RWPE2 (cell line): ENCODE measurements at regions not wholly inside any gene's neighbourhood (a gene's known extent, or its start where the extent isn't known, plus 50 kb on each side); places are given as distances from the start of the nearest gene placed in this dataset.

Experiments
- ATAC-seq: fragments of 200-7000 bp; cut with Tn5 transposase; 3 replicates; pipeline ENCODE4 v1.9.1; 2021; ENCODE audit warnings: low read depth
- DNase-seq: peaks from one replicate; pipeline ENCODE4 v3.0.0-alpha.2; 2020; ENCODE audit warnings: low spot score
- H3K27ac ChIP-seq: fragments of 450-650 bp; 2 replicates; pipeline ENCODE4 v1.5.1; 2017; ENCODE audit warnings: mild to moderate bottlenecking; ENCODE audit not compliant: poor library complexity, severe bottlenecking
- H3K27me3 ChIP-seq: fragments of 250-450 bp; sonication (Bioruptor Pico); 2 replicates; pipeline ENCODE4 v1.5.1; 2021; ENCODE audit warnings: mild to moderate bottlenecking, moderate library complexity; ENCODE audit not compliant: insufficient read depth, poor library complexity, severe bottlenecking
- H3K36me3 ChIP-seq: fragments of 250-450 bp; sonication (Bioruptor Pico); 2 replicates; pipeline ENCODE4 v1.5.1; 2020; ENCODE audit warnings: low read depth, mild to moderate bottlenecking, moderate library complexity
- H3K4me1 ChIP-seq: fragments of 250-450 bp; sonication (Bioruptor Pico); 2 replicates; pipeline ENCODE4 v1.5.1; 2021; ENCODE audit warnings: mild to moderate bottlenecking, moderate library complexity; ENCODE audit not compliant: insufficient read depth, poor library complexity, severe bottlenecking
- H3K4me3 ChIP-seq: fragments of 250-450 bp; sonication (Bioruptor Pico); 2 replicates; pipeline ENCODE4 v1.5.1; 2021; ENCODE audit warnings: mild to moderate bottlenecking, moderate library complexity; ENCODE audit not compliant: severe bottlenecking
- H3K9me3 ChIP-seq: fragments of 250-450 bp; sonication (Bioruptor Pico); 2 replicates; pipeline ENCODE4 v1.5.1; 2021; ENCODE audit warnings: mild to moderate bottlenecking, moderate library complexity; ENCODE audit not compliant: severe bottlenecking
- CTCF ChIP-seq: fragments of 450-650 bp; IDR thresholded peaks from one replicate; pipeline ENCODE4 v1.5.1; 2017; ENCODE audit warnings: mild to moderate bottlenecking, moderate library complexity; ENCODE audit not compliant: poor library complexity, severe bottlenecking

- Histone ChIP-seq H3K4me1 (no peaks in the 10 kb centered on the region), H3K27me3 (peaks cover 3% of the 10 kb centered on the region), H3K27ac (no peak overlapping the region), H3K4me3 (no peak overlapping the region), H3K9me3 (no peaks in the 10 kb centered on the region), H3K36me3 (no peaks in the 10 kb centered on the region)
- ATAC-seq (no peak), DNase-seq (no peak)
- no peak for TF ChIP-seq CTCF
These were observed 1068.8 kb downstream of the BCL11A start for GRCh38 chr2:59484673-59485072.

GRCh38 chr2:59463426-59463825 is 1090.0 kb downstream of the BCL11A start:
- no peaks in the 10 kb centered on the region for H3K27me3 ChIP-seq
- DNase-seq (no peak), ATAC-seq (no peak)
- H3K4me1 ChIP-seq: no peaks in the 10 kb centered on the region
- no peaks in the 10 kb centered on the region for H3K36me3 ChIP-seq
- no peak for TF ChIP-seq CTCF
- no peak overlapping the region for H3K27ac ChIP-seq
- no peak overlapping the region for H3K4me3 ChIP-seq
- H3K9me3 ChIP-seq: no peaks in the 10 kb centered on the region

GRCh38 chr2:59462422-59463197 is 1090.8 kb downstream of the BCL11A start:
- no peak for ATAC-seq
- H3K36me3 ChIP-seq: no peaks in the 10 kb centered on the region
- TF ChIP-seq CTCF: no peak
- no peak for DNase-seq
- H3K9me3 ChIP-seq: no peaks in the 10 kb centered on the region
- H3K27me3 ChIP-seq: no peaks in the 10 kb centered on the region
- H3K4me1 ChIP-seq: no peaks in the 10 kb centered on the region
- no peak overlapping the region for H3K4me3 ChIP-seq
- H3K27ac ChIP-seq: no peak overlapping the region

GRCh38 chr2:59461127-59461526 is 1092.3 kb downstream of the BCL11A start:
- H3K4me1 ChIP-seq: no peaks in the 10 kb centered on the region
- H3K36me3 ChIP-seq: no peaks in the 10 kb centered on the region
- no peak overlapping the region for H3K27ac ChIP-seq
- ATAC-seq (no peak), DNase-seq (no peak)
- no peaks in the 10 kb centered on the region for H3K27me3 ChIP-seq
- no peak for TF ChIP-seq CTCF
- no peaks in the 10 kb centered on the region for H3K9me3 ChIP-seq
- no peak overlapping the region for H3K4me3 ChIP-seq

- H3K9me3 ChIP-seq: no peaks in the 10 kb centered on the region
- ATAC-seq (no peak), DNase-seq (no peak)
- no peaks in the 10 kb centered on the region for H3K4me1 ChIP-seq
- no peak for TF ChIP-seq CTCF
- no peak overlapping the region for H3K27ac ChIP-seq
- H3K4me3 ChIP-seq: no peak overlapping the region
- H3K36me3 ChIP-seq: no peaks in the 10 kb centered on the region
- no peaks in the 10 kb centered on the region for H3K27me3 ChIP-seq
These were observed 1094.7 kb downstream of the BCL11A start for GRCh38 chr2:59458800-59459199.
